ENCODE measurements at regions not wholly inside any gene's neighbourhood (a gene's known extent, or its start where the extent isn't known, plus 50 kb on each side); places are given as distances from the start of the nearest gene placed in this dataset.

GRCh38 chr2:13015532-13016320 lies 299.0 kb downstream of the TRIB2 start:
- ATAC-seq, result no peak

DNA sequence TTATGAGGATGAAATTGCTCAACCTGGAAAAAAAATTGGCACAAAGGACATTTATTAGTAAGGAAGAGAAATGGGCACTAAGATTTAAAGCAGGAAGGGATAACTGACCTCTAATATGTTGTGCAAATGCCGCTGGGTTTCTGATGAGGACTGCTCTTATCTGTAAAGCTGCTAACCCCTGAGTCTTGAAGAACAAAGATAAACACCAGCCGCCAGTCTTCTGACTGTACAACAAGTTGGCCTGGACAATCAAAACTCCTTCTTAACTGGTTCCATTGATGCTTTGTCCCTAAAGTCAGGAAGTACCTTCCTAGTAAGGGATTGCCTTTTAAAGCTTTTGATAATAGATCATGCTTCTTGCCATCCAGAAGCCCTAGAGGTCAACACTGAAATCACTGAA lies 301.8 kb downstream of the TRIB2 start:
- no peak for ATAC-seq

DNA sequence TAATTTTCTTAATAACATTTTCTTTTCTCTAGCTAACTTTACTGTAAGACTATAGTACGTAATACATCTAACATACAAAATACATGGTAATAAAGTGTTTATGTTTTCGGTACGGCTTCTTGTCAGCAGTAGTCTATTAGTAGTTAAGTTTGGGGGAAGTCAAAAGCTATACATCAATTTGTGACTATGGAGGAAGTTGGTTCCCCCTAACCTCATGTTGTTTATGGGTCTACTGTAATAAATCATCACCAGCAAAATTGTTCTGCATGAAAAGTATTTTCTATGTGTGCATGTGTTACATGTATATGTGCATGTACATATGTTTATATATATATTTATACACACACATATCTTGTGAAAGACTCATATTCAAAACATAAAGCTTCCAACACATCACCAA lies 303.0 kb downstream of the TRIB2 start:
- no peak for ATAC-seq

DNA sequence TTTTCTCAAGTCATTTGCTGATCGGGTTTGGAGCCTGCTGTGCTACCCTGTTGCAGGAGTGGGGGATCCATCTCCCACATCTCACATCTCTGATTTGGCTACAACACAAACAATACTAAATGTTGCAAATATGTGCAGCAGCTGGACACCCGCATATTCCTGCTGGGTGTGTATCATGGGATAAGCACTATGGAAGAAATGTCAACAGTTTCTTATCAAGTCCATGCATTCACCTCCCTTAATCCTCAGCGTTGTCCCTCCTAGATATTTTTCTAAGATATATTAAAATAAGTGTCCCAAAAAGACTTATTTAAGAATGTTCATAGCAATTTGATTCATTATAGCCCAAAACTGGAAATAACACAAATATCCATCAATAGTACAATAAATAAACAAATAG lies 303.7 kb downstream of the TRIB2 start:
- ATAC-seq, result no peak

GRCh38 chr2:13021470-13021957 lies 304.8 kb downstream of the TRIB2 start:
- ATAC-seq, result no peak

- ATAC-seq, result no peak
Measured at GRCh38 chr2:13030606-13031005, 313.9 kb downstream of the TRIB2 start.

- no peak for ATAC-seq
Measured at GRCh38 chr2:13034861-13035260, 318.1 kb downstream of the TRIB2 start.

DNA sequence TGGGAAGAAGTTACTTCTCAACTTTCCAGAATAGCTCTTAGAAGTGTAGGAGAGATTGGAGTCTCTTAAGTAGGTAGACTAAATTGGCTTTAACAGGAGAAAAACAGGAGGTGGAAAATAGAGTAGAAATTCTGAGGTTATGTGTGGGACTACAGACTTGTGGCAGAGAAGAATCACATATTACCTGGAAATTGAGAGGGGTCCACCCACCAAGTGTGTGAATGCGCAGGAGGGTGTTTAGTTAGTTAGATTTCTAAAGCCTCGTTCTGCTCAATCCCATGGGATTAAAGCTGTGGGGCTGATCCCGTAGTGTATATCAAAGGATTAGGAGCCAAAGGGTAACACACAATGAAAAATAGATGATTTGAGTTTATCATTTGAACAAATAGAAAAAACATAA lies 319.1 kb downstream of the TRIB2 start:
- no peak for ATAC-seq

GRCh38 chr2:13040043-13040442 lies 323.3 kb downstream of the TRIB2 start:
- ATAC-seq, result no peak

DNA sequence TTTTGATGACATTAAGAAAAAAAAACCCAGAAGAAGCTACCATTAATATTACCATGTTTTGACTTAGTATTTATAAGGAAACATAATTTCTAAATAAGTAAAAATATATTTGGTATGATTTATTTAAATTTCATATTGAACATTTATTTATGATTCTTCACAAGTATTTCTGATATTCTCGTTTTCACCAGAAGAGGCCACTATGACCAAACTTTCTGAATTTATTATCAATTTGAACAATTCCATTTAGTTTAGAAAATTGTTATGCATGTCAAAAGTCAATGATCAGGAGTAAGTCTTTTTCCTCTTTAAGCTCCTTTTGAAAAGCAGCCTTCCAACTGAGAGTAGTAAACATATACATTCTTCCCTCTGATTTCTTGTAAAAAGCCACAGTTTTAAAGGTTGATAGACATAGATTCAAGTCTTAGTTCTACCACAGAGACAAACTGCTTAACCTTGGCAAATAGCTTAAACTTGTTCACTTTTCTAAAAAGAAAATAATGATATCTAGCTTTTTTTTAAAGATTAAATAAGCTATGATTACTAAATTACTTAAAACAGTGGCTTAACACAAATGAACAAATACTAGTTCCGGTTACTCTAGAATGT lies 329.9 kb downstream of the TRIB2 start:
- ATAC-seq, result no peak

DNA sequence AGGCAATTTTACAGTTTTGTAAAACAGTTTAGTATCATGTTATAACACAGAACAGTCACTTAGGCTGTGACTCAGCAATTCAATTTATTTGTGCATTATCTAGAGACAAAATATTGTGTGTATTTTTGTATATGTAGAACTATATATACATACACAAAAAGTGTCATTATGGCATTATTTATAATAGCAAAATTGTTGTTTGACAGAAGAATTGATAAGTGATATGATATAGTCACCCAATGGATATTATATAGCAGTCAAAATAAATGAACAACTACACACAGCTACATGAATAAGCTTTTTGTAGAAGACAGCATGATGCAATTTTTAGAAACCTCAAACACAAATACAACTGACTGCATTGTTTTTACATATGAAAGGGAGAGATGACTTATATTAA lies 334.0 kb downstream of the TRIB2 start:
- ATAC-seq, result no peak

- no peak for ATAC-seq
Measured at GRCh38 chr2:13052547-13052946, 335.8 kb downstream of the TRIB2 start.

DNA sequence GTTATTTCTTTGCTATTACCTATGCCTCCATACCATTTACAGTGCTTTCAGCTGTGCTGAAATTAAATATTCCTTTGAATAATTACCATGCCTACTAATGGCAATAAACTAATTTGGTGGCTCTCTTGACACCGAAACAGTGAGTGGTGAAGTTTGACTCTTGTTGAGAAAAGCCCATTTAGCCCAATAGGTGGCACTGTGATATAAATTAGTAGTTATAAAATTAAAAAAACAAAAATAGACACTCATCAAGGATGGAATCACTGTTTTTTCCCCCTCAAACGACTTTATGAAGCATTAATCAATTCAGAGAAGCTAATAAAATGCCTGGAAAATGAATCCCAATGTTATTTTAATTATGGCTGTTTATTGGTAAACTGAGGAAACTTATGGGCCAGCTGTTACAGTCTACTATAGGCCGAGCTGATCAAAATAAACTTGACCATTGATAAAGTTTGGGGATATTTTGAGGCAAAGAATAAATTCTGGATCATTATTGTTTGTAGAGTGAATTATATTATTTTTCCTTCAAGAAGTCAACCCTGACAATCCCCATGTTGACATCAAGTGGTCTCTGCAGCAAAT lies 339.6 kb downstream of the TRIB2 start:
- ATAC-seq, result no peak

DNA sequence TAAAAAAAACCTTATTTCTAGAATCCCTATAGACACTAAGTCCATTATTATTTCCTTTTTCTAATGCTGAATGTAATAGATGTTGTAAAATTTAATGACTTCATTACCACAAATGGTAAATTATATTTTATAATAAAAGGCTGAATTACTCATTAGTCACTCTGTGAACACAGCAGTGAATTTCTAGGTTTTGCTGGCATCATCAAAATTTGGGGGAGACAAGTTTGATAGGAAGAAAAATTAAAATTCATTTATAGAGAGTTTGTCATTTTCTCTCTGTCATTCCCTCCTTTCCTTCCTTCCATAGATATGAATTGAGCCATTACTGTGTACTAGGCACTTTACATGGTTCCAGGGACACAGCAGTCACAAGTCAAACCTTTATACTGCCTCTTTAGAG lies 340.9 kb downstream of the TRIB2 start:
- ATAC-seq, result no peak

- ATAC-seq, result no peak
Measured at GRCh38 chr2:13066676-13067075, 349.9 kb downstream of the TRIB2 start.

GRCh38 chr2:13067508-13067907 lies 350.8 kb downstream of the TRIB2 start:
- no peak for ATAC-seq

DNA sequence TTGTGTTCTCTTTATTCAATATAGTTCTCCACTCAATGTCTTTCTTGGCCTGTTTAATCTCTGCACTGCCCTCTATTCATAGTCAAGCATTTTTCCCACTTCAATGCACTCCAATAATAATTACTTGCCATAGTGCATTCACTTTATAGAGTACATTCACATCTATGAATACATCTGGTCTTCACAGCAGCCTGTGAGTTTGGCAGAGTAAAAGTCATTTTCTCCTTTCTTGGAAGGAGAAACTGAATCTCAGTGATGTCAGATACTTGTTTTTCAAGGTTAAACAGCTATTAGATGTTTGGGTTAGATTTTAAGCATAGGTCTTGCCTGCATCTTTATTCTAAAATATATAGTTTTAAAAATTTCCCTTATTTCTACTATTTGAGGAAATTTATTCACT lies 373.2 kb downstream of the TRIB2 start:
- no peak for ATAC-seq

GRCh38 chr2:13091455-13091854 lies 374.7 kb downstream of the TRIB2 start:
- ATAC-seq, result no peak

GRCh38 chr2:13091861-13092378 lies 375.2 kb downstream of the TRIB2 start:
- no peak for ATAC-seq

DNA sequence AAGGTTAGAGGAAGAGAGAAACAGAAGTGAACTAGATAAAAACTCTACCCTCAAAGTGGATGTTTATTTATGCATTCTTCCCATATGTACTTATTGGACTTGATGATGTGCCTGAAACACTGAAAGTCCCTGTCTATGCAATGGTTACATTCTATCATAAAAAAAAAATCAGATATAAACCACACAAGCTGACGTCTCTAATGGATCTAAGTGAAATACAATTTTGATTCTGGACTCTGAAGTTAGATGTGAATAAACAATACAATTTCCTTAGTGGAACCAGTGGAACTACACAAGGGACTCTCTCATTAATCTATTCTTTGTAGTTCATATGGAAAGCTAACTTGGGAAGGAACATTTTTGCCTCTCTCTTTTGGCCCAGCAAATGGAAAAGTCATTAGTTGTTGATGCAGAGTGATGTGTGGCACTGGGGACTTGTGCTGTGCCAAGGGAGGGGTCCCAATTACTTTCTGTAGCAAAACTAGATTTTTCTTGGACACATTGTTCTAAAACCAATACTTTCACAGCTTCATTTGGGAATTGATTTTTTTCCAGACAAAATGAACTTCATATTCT lies 376.8 kb downstream of the TRIB2 start:
- ATAC-seq, result no peak

DNA sequence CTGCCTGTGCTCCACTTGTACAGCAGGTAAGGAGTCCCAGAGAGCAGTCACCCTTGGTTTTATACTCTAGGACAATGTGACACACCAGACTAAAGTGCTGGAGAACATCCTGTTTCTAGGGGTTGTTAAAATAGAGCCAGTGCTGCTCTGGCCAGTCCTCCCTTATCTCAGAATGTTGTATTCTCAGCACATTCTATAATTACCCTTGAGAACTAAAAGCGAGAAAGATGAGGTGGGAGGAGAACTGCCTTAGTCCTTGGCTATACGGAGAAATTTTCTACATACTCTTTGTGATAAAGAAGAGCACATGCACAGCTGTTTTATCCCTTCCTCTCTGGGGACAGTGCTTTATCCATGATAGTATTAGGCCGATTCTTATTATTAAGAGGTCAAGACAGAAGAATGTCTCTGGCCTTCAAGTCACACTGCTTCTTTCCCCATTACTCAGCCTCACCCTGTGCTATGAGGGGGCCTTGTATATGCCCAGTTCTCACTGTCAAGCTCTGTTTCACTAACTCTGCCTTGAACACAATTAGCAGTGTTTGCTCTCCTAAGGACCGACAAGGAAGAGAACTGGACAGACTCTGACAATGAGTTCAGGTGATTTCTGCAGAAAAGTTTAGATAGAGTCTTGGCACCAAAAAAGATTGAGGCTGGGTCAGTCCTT lies 385.8 kb downstream of the TRIB2 start:
- ATAC-seq, result no peak

DNA sequence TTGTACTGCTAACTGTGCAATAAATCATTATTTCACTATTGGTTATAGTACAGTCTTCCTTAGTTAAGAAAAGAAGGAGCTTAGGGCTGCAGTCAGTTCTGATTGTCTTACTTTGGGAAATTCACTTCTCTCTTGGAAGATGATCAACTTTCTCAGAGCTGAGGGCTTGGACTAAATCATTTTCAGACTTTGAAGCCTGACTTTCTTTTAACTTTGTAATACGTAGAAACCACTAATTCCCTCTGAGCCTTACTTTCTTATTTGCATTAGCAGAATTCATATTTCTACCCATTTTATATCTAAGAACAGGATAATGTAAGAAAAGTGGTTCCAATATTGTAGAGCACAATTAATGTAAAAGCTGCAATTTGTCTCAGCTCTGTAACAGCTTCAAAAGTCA lies 386.4 kb downstream of the TRIB2 start:
- ATAC-seq, result no peak

All from activated CD4-positive, CD25-positive, alpha-beta regulatory T cell treated with anti-CD3 and anti-CD28 coated beads, Interleukin-2, amount 50 U/mL, for 24 hours (primary cell).